ENCODE measurements at regions not wholly inside any gene's neighbourhood (a gene's known extent, or its start where the extent isn't known, plus 50 kb on each side); places are given as distances from the start of the nearest gene placed in this dataset.

GRCh38 chr13:22024381-22024994 is 353.6 kb downstream of the FGF9 start:
- H3K4me3 Mint-ChIP-seq (ENCODE audit: unreplicated experiment), result no peak overlapping the region
- peaks cover 6% of the 10 kb centered on the region for H3K4me1 Mint-ChIP-seq (ENCODE audit: low read depth, unreplicated experiment)
- no peaks in the 10 kb centered on the region for H3K4me1 ChIP-seq (ENCODE audit: insufficient read depth, low read length)
- no peak overlapping the region for H3K9ac ChIP-seq (ENCODE audit: low read length)
- H3K36me3 Mint-ChIP-seq (ENCODE audit: low read depth, unreplicated experiment), result no peaks in the 10 kb centered on the region
- H3K4me3 ChIP-seq (ENCODE audit: insufficient read depth, low read depth, low read length), result no peak overlapping the region
- H2AFZ ChIP-seq (ENCODE audit: low read depth, low read length), result no peak overlapping the region
- no peak for TF ChIP-seq CTCF (IDR thresholded peaks at IDR 0.05; ENCODE audit: insufficient read depth, low read depth, low read length)
- no peak for TF ChIP-seq EZH2 (IDR thresholded peaks at IDR 0.05; ENCODE audit: insufficient read depth, low read length)
- no peaks in the 10 kb centered on the region for H3K9me3 Mint-ChIP-seq (ENCODE audit: unreplicated experiment)
- no peak overlapping the region for H3K4me2 ChIP-seq (ENCODE audit: low read length)
- peaks cover 13% of the 10 kb centered on the region for H3K27me3 Mint-ChIP-seq (ENCODE audit: low read depth, unreplicated experiment)
- H3K27ac Mint-ChIP-seq (ENCODE audit: unreplicated experiment), result no peak overlapping the region
- no peak overlapping the region for H3K27ac ChIP-seq (ENCODE audit: low read depth, low read length)
- FAIRE-seq (no peak), DNase-seq (ENCODE audit: low read depth) (no peak)
- H3K27me3 ChIP-seq (ENCODE audit: insufficient read depth, low read length), result no peaks in the 10 kb centered on the region
- H4K20me1 ChIP-seq (ENCODE audit: insufficient read depth, low read length), result no peaks in the 10 kb centered on the region
- H3K79me2 ChIP-seq (ENCODE audit: insufficient read depth, low read length), result no peaks in the 10 kb centered on the region
- no peaks in the 10 kb centered on the region for H3K36me3 ChIP-seq (ENCODE audit: insufficient read depth, low read length)
- H3K9me3 ChIP-seq (ENCODE audit: insufficient read depth, low read depth, low read length), result no peaks in the 10 kb centered on the region

GRCh38 chr13:22027566-22027965 is 356.7 kb downstream of the FGF9 start:
- no peak overlapping the region for H3K4me3 Mint-ChIP-seq (ENCODE audit: unreplicated experiment)

More at GRCh38 chr13:22027566-22027965, 356.7 kb downstream of the FGF9 start:
- Histone ChIP-seq H4K20me1 (ENCODE audit: insufficient read depth, low read length) (no peaks in the 10 kb centered on the region), H3K79me2 (ENCODE audit: insufficient read depth, low read length) (no peaks in the 10 kb centered on the region), H3K27ac (ENCODE audit: low read depth, low read length) (no peak overlapping the region), H3K4me1 (ENCODE audit: insufficient read depth, low read length) (no peaks in the 10 kb centered on the region), H3K27me3 (ENCODE audit: insufficient read depth, low read length) (no peaks in the 10 kb centered on the region), H3K4me3 (ENCODE audit: insufficient read depth, low read depth, low read length) (no peak overlapping the region), H3K9ac (ENCODE audit: low read length) (no peak overlapping the region), H2AFZ (ENCODE audit: low read depth, low read length) (no peak overlapping the region), H3K4me2 (ENCODE audit: low read length) (no peak overlapping the region), H3K9me3 (ENCODE audit: insufficient read depth, low read depth, low read length) (peaks cover 2% of the 10 kb centered on the region), H3K36me3 (ENCODE audit: insufficient read depth, low read length) (no peaks in the 10 kb centered on the region)
- FAIRE-seq (no peak), DNase-seq (ENCODE audit: low read depth) (no peak)
- Mint-ChIP-seq H3K27ac (ENCODE audit: unreplicated experiment) (peak overlapping the region; percentile 47), H3K4me1 (ENCODE audit: low read depth, unreplicated experiment) (peaks cover 6% of the 10 kb centered on the region), H3K9me3 (ENCODE audit: unreplicated experiment) (no peaks in the 10 kb centered on the region), H3K36me3 (ENCODE audit: low read depth, unreplicated experiment) (no peaks in the 10 kb centered on the region), H3K27me3 (ENCODE audit: low read depth, unreplicated experiment) (peaks cover 26% of the 10 kb centered on the region)
- no peak for TF ChIP-seq CTCF (IDR thresholded peaks at IDR 0.05; ENCODE audit: insufficient read depth, low read depth, low read length)
- TF ChIP-seq EZH2 (IDR thresholded peaks at IDR 0.05; ENCODE audit: insufficient read depth, low read length), result no peak
